Jurkat, Clone E6-1 (cell line): ENCODE measurements at regions not wholly inside any gene's neighbourhood (a gene's known extent, or its start where the extent isn't known, plus 50 kb on each side); places are given as distances from the start of the nearest gene placed in this dataset.

Source experiments
- DNase-seq: peaks from one replicate; pipeline ENCODE4 v3.0.0-alpha.2; 2011; ENCODE audit warnings: low read depth, low spot score
- H3K4me3 ChIP-seq: 2 replicates; pipeline ENCODE4 v1.5.1; 2011; ENCODE audit warnings: mild to moderate bottlenecking, low read length, control low read depth, moderate library complexity

DNA sequence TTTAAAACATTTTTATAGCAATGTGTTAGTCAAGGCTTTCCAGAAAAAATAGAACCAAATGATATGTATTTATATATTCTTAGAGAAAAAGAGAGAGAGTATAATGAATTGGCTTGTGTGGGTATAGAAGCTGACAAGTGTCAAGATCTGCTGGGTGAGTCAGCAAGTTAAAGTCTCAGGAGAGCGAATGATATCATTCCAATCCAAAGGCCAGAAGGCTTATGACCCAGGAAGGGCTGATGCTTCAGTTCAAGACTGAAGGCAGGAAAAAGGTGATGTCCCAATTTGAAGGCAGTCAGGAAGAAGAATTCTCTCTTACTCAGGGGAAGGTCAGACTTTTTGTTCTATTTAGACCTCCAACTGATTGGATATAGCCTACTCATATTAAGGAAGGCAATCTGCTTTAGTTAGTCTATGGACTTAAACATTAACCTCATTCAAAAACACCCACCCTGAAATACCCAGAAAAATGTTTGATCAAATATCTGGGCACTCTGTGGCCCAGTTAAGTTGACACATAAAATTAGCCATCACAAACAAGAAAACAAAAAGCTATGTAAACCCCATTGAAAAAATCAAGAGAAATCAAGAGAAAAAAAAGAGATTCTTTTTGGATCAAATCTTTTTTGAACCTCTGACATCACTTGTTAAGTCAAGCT, 189.6 kb downstream of the PIK3R1 start:
- DNase-seq, result no peak
- H3K4me3 ChIP-seq, result no peak overlapping the region

DNA sequence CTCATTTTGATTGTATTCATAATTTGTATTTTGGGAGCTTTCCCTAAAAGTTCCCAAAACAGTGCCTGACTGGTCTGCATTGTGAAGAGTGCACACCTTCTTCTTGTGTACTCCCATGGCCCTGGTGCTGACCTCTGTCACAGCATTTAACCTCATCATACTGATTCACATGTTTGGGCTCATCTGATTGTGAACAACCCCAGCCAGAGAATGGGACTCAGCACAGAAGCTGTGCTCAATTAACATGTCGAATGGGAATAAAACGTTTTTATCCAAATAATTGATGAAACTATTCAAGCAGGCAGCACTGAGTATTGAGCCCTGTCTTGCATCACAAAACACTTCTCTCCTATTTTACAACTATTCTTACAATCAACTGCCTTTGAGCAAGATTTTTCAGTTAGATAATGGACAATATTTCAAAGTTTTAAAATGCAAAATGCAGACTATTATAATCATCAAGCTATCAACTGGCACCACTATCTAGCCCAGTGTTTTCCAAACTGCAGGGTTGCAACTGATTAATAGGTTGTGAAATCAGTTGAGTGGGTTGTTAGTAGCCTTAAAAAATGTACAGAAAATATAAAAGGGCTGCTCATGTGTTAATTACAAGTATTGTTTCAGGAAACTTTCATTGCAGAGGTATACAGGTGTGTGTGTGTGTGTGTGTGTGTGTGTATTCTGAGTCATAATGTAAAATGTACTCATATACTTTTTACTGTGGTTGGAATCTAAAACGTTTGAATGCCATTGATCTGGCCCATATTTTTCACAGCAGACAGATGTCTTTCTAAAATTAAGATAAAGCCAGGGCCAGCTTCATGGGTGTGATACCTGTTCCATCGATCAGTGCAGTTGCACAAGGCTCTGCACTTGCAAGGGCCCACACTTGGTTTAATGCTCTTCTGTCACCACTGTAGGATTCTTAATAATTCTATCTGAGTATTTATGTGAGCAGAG, 190.5 kb downstream of the PIK3R1 start:
- peak; percentile 67 for DNase-seq
- peak overlapping the region; percentile 34 for H3K4me3 ChIP-seq

DNA sequence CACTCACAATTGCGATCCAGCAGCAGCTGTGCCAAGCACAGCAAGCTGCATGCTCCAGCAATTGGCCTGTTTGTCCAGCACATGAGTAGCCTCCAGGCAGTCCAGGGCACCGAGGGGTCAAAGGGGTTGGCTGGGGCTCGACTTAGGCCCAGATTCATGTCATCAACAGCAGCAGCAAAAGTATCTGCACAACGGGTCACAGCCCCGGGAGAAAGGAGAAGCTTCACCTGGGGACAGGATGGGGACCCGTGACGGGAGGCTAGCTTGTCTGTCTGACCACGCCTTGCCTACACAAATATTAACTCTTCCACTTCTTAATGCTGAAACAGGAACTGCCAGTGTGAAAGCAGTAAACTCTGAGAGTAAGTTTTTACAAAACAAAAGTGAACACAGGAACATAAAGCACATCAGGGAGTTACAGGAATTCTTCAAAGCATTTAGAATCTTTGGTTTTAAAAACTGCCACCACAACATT, 191.2 kb downstream of the PIK3R1 start:
- DNase-seq, result peak; percentile 42
- H3K4me3 ChIP-seq, result peak overlapping the region; percentile 34

DNA sequence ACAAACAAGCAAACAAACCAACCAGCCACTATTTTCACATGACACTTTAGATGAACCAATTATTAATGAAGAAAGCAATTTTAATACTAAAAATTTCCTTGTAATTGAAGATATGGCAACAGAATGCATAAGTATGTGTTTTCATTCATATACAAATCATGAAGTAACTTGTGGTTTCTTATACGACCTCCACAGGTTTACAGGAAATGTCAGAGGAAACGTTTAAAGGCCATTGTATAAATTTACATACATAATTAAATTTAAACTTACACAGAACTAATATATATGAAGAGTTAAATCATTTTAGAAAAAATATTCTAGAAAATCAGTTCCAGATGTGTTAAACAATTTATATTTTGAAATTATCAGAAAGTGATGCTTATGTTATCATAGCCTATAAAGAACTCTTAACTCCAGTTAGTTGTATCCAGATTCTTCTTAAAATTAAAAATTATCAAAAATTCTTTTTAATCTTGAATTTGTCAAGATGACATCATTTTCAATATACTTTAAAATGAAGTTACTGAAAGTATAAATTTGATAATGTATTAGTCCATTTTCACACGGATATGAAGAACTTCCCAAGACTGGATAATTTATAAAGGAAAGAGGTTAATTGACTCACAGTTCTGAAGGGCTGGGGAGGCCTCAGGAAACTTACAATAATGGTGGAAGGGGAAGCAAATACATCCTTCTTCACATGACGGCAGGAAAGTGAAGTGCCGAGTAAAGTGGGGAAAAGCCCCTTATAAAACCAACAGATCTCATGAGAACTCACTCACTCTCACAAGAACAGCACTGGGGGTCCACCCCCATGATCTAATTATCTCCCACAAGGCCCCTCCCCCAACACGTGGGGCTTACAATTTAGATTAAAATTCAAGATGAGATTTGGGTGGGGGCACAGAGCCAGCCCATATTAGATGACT, 192.0 kb downstream of the PIK3R1 start:
- no peak overlapping the region for H3K4me3 ChIP-seq
- peak; percentile 60 for DNase-seq

DNA sequence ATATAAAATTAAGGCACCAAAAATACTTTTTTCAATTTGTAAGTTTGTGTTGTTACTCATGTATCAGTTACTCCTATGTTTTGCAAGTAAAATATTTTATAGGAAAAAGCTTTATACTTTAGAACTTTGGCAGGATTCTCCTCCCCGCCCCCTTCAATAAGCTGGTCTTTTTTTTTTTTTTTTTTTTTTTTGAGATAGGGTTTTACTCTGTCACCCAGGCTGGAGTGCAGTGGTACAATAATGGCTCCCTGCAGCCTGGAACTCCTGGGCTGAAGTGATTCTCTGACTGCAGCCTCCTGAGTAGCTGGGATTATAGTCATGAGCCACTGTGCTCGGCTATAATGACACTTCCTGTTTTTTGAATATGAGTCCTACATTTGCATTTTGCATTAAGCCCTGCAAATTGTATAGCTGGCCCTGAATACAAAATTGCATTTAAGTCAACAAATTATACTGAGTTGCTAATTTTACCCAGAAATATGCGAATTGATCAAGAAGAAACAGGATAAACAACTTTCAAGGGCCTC, 192.9 kb downstream of the PIK3R1 start:
- DNase-seq, result no peak
- no peak overlapping the region for H3K4me3 ChIP-seq

DNA sequence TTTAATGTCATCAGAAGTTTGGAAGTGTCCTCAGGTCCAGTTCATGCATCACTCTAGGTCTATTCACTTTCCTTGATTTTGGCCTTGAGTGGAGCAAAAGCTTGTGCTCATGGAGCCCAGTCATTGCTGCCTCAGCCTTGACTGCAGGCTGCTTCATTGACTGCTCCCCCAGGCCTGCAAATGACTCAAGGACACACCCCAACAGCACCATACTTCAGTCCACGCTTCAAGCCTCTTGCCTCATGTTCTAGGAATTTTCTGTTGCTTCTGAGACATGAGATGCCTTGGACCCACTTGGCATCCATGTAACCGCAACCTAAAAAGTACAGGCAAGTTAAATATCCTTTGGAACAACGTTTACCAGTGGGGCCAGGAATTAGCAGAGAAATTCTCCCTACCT, 193.7 kb downstream of the PIK3R1 start:
- no peak for DNase-seq
- no peak overlapping the region for H3K4me3 ChIP-seq

DNA sequence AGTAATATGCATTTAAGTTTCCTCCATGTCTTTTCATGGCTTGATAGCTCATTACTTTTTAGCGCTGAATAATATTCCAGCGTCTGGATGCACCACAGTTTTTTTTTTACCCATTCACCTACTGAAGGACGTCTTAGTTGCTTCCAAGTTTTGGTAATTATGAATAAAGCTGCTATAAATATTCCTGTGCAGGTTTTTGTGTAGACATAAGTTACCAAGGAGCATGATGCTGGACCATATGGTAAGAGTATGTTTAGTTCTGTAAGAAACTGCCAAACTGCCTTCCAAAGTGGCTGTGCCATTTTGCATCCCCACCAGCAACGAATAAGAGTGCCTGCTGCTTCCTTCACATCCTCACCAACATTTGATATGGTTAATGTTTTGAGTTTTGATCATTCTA, 195.6 kb downstream of the PIK3R1 start:
- no peak overlapping the region for H3K4me3 ChIP-seq
- DNase-seq, result no peak

DNA sequence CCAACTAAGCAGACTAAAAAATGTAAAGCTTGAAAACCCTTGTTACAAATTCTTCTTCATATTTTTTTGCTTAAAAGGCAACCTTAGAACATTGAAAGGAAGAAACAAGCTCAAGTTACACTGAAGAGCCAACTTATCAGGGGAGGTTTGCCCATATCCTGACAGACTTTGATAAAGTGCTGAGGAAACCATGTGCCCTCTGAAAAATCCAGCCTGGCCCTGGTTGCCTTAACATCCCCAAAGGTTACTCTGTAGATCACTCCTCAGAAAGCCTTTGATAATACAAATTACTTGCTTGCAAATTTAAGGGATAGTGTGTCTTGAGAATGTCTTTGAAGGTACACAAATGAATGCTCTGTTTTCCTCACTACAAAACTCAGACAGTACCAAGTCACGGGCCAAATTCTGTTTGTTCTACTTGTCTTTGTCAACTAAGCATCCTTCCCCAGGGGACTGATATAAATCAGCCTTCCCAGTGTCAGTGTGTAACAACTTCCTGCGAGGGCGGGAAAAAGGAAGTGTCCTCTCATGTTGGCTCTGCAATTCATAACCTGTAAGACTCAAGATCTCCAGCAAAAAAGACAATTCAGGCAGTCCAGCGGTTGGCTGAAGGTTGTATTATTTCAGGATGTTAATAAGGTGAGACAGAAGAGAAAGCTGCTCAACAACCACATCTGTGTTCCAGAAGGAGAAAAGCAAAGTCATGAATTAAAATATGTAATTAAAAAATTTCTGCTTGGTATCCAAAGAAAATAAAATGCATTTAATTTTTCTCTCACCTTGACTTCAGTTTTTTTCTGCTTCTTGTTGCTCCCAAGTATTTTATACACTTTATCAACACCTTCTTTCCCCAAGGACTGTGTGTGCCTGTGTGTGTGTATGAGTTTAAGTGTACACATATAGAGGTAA, 199.9 kb downstream of the PIK3R1 start:
- peak; percentile 51 for DNase-seq
- H3K4me3 ChIP-seq, result no peak overlapping the region

DNA sequence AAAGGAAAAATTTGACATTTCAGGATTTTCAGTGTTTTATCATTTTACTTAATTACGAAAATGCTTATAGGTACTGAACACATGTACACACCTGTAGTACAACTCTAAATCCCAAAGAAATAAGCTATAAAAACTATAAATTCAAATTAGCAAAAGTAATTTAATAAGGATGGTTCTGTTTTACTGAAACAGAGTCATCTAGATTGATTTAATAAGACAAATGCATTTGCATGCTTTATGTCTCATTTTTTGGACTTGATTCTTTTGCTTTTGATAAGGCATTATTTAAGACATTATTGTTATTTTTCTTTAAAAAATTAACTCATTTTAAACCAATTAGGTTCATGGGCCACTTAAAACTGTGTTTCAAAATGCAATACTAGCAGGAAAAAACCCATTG, 201.2 kb downstream of the PIK3R1 start:
- DNase-seq, result no peak
- H3K4me3 ChIP-seq, result no peak overlapping the region

DNA sequence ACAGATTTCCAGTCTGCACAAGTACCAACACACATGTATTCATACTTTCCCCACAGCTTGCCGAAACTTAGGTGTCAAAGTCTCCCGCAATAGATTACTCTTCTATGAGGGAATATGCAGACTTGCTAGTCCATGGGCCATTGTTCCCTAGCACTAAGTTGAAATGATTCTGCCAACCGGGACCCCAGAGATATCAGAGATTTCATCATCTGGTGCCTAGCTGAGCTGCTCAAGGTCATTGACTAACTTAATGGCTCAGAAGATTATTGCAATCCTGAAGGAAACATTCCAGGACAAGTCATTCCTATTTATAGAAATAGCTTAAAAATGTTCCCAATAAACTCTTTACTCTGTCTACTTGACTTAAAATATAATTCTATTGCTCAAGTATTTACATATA, 202.6 kb downstream of the PIK3R1 start:
- no peak for DNase-seq

DNA sequence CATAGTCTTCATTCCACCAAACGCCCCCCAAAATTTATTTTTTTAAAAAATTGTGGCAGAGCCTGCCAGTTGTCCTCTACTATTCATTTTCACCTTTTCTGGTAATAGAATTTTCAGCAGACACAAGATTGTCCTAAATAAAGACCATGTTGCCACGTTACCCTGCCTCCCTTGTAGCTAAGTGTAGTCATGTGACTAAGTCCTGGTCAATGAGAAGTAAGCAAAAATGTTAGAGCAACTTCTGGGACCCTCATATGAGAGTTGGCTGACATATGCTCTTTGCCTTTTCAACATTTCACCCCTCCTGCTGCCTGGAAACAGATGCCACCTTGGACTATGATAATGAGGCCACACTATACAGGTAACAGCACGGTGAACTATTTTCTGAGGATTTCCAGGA, 203.1 kb downstream of the PIK3R1 start:
- no peak for DNase-seq
- H3K4me3 ChIP-seq, result no peak overlapping the region

More for the DNA sequence above, 202.6 kb downstream of the PIK3R1 start:
- H3K4me3 ChIP-seq, result no peak overlapping the region

DNA sequence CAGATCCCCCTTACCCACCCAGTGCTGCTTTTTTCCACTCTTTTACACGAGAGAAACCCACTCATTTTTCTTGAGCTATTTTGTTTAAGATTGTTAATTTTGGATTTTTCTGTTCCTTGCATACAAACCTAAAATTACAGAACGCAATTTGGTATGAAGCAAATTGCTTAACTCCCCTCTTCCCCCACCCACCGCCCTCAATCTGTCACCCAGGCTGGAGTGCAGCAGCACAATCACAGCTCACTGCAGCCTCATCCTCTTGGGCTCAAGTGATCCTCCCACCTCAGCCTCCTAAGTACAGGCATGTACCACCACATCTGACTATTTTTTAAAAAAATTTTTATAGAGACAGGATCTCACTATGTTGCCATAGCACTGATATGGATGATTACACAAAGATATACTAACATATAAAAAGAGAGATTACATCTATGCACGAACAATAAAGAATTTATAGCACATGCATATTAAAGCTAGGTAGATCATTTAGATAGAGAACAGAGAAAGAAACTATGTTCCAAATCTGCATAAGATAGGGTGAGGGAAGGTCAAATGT, 203.6 kb downstream of the PIK3R1 start:
- DNase-seq, result no peak
- no peak overlapping the region for H3K4me3 ChIP-seq

DNA sequence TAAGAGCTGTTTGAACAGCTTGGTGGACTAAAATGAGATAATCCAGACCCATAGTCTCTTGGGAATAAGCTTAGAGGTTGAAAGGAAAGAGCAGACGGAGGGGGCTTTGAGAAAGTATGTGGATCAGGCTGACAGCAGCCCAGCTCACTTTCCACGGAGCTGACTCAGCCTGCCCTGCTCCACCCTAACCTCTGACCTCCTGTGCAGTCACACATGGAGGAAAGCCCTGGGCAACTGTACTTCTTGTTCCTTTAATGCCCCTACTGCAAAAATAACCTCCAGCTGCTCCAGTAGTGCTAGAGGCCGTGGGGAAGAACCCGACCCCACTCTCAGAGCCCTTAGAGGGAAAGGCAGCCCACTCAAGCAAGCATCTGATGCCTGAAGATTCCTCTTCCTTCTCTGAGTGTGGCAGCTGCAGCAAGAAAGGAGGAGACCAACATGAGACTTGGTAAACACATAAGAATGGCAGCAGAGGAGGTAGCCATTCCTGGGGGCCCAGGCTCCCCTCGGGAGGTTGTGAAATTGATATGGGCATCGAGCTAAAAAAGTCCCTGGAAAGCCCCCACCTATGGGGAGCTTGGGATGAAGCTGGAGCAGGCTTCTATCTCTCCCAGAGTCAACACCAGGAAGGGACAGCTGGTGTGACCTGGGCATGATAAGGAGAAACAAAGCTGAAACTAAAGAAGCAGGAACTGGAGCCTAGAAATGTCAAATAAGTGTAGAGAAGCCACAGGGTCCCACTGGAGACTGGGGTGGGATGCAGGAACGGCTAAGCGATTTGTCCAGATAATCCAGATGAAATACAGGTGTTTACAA, 204.3 kb downstream of the PIK3R1 start:
- no peak overlapping the region for H3K4me3 ChIP-seq
- no peak for DNase-seq

DNA sequence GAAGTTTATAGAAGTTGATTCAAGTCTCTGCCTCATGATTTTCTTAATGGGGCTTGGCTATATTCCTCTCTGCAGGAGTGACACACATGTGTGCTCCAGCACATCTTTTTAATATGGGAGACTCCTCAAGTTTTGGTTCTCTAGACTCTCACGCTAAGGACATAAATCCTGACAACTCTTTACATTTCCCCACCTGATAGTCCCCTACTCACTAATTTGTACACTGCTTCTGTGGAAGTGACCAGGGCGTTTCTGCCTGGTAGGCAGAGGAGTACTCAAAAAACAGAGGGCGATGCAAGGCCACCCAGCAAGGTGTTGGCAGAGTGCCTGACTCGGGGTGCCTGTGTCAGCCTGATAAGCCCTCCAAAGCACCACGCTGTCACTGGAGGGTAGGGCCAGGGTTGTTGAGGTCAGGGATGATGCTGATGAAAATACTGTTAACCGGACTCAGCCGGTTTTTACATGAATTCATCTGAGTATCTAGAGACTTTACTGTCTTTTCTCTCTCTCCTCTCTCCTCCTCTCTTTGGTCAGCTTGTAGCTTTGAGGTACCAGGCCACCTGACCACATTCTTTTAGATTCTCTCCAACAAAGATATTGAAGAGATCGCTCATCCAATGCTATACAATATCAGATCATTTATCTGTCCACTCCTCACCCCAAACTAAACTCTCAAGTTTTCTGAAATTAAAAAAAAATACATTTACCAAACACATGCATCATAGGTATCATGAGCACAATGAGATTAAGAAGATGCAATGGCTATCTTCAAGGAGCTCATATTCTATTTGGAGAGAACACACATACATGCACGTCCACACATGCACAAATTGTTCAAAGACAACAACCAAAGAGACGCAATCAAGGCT, 205.2 kb downstream of the PIK3R1 start:
- peak; percentile 60 for DNase-seq

DNA sequence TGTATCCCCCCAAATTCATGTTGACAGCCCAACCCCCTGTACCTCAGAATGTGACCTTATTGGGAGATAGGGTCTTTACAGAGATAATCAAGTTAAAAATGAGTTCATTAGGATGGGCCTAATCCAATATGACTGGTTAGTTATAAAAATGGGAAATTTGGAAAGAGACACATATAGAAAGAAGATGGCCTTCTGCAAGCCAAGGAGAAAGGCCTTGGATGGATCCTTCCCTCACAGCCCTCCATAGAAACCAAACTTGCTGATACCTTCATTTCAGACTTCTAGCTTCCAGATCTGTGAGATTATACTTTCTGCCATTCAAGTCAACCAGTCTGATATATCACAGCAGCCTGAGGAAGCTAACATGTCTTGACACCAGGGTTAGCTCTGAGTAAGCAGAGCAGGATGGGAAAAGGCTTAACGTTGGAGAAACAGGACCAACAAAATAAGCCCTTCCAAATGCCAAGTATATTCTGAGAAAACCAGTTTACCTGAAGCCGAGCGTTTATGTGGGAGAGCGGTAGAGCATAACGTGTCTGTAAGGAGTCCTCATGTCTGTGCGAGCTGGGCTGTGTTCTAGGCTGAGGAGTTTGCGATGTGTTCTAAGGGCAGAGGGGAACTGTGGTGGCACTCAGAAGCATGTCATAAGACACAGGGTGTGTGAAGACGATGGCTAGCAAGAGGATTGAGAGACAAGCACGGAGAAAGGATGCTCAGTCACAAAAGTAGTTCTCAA, 206.1 kb downstream of the PIK3R1 start:
- no peak overlapping the region for H3K4me3 ChIP-seq
- no peak for DNase-seq

More for the DNA sequence above, 205.2 kb downstream of the PIK3R1 start:
- H3K4me3 ChIP-seq, result no peak overlapping the region
